ENCODE measurements at regions not wholly inside any gene's neighbourhood (a gene's known extent, or its start where the extent isn't known, plus 50 kb on each side); places are given as distances from the start of the nearest gene placed in this dataset.

GRCh38 chr5:61906820-61907219, 399.2 kb upstream of the KIF2A start:
- no peak for TF ChIP-seq CTCF (IDR thresholded peaks at IDR 0.05; ENCODE audit: low read depth, low read length, poor library complexity, severe bottlenecking)
- TF ChIP-seq EZH2phosphoT487 (IDR thresholded peaks at IDR 0.05; ENCODE audit: borderline replicate concordance, low read length) = no peak

All from DOHH2 (cell line).